ENCODE measurements at regions not wholly inside any gene's neighbourhood (a gene's known extent, or its start where the extent isn't known, plus 50 kb on each side); places are given as distances from the start of the nearest gene placed in this dataset.

DNA sequence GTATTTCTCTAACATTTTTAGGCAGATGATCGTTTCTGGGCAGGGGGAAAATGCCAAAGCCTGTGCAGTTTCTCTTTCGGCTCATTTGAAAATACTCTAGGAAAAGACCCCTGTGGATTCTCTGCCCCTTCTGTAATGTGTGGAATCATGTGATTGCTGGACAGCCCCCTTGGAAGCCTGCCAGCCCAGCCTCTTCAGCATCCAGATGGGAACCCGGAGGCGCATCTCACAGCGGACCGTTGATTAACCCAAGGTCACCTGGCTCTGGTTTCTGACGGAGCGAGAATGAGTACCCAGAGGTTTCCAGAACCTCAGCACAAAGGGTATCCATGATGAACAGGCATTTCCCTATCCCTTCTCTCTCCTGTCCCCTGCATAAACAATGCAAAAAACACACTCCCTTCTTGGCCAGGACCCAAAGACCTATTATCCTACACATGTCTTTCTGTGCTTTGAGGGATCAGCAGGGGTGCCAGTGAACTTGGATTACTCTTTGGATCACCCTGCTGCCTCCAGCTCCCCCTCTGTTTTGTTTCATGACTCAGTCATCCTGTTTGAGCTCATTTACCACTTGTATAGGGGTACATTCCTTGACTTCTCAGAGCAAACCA, 957.1 kb upstream of the RBFOX1 start:
- no peak for DNase-seq (ENCODE audit: low spot score)

DNA sequence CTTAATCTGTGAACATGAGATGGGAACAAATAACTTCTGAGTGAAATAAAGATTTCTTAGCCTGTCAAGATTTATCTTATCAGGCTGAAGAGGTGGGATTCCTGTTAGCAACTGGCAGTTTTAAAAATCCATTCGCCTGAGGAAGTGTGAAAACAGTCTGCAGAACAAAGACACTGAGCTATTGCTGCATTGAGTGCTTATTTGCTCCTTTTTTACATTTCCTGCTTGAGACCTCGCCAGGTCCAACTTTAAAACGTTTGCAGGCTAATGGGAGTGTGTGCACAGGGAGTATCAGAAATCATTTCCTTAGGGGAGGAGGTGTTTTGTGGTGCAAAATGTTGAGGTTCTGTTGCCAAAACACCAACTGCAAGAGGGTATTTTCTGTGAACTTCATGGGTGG, 957.8 kb upstream of the RBFOX1 start:
- DNase-seq (ENCODE audit: low spot score) = no peak

DNA sequence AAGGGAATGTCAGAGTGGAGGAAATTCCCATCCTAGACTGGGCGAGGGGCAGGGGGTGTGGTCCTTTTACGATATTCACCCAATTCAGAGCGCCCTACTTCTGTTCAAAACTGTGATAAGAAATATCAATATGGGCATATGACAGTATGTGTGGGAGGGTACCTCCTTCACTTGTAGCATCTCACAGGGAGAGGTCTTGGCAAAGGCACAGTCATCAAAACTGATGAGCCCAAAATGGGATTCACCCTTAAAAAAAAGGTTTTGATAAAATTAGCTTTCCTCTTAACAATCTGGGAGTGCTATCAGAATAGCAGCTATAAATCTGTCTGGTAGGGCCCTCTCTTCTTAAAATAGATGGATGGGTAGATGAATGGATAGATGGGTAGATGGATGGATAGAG, 967.8 kb upstream of the RBFOX1 start:
- DNase-seq (ENCODE audit: low spot score) = no peak

DNA sequence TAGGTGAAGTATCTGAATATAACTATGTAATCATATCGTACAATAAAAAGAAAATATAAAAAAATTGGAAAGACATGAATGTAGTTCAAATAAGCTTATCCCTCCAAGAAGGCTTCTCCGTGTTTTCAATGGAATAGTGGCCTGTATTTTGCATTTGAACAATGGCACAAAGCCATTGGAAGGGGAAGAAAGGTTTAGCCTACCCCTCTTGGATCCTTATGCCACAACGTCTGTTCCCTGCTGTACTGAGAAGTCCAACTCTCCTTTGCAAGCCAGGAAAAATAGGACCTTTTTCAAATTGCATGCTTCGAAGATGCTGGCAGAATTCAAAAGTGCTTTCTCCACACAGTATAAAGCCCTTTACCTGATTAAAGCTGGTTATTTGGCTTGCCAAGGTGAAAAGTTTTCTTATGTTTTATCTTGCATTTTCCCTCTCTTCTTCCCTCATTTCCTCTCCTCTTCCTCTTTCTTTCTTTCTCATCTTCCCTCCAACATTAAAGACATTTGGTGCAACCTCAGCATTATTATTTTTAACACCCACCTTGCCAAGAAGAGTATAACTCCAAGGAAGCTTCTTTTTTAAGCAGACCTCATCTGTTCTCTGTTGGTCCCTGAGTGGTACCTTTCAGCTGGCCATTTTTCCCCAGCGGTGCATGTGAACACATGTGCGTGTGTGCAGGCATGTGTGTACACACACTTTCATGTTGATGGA, 968.6 kb upstream of the RBFOX1 start:
- no peak for DNase-seq (ENCODE audit: low spot score)

DNA sequence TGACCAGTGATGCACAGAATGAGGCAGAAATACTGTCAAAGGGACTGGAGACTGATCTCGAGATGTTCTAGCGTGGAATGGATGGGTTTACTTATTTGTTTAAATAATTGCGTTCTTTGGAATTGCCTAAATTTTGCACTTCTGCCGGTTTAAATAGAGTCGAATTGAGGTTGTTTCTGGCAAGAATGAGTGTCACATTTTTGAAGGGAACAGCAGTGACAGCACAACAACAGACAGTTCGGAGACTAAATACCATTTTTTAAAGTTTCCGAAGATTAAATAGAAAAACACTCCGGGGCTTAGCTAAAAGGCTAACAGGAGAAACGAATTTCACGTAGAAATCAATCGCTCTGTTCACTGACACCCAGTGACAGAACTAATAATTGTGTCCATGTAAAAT, 969.2 kb upstream of the RBFOX1 start:
- DNase-seq (ENCODE audit: low spot score) = no peak

DNA sequence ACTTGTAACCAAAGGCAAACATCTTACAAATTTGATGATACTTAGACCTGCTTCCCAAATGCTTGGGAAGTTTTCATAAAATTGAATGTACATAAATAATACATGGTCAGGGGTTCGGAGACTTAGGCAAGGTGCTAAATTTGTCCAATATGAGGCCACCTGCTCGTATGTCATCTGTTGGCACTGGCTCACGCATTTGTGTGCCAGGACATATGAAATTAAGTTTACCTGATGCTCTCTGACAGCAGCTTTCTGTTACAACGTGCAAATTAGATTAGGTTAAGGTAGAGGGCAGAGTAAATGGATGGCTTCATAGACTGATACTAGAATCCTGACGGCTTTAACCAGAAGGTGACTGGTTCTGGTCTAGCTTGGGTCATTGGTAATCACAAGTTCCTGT, 970.3 kb upstream of the RBFOX1 start:
- DNase-seq (ENCODE audit: low spot score) = no peak

DNA sequence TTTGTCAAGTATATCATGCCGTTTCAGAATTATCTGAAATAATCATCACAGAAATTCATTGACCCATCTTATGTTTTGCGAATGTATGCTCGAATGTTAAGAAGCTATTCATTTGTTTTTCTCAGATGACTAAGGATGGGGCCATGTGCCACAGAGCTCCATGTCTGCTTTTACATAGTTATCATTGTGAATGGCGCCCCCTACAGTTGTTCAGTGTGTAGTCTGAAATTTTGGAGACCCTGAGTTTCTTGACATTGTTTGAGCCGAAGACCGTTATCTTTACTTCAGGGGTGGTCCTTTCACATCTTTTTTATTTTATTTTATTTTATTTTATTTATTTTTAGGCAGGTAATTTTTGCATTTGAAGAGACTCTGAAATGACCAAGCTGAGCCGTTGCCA, 972.0 kb upstream of the RBFOX1 start:
- no peak for DNase-seq (ENCODE audit: low spot score)

DNA sequence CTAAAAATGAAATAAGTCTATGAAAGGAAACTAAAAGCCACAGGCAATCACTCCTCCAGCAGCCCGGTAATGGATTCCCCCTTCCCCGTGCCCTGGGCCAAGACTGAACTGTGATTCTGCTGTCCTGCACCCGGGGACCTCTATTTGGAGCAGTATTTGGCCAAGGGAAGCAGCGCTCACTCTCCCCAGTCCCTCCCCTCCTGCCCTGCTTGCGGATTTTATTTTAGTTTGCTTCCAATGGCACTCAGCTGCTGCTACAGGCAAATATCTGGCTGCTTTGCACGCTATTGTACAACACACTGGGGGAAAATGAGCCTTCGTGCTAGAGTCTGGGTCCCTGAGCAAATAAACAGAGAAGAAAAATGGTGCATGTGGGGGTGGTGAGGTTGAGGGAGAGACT, 975.7 kb upstream of the RBFOX1 start:
- no peak for DNase-seq (ENCODE audit: low spot score)

DNA sequence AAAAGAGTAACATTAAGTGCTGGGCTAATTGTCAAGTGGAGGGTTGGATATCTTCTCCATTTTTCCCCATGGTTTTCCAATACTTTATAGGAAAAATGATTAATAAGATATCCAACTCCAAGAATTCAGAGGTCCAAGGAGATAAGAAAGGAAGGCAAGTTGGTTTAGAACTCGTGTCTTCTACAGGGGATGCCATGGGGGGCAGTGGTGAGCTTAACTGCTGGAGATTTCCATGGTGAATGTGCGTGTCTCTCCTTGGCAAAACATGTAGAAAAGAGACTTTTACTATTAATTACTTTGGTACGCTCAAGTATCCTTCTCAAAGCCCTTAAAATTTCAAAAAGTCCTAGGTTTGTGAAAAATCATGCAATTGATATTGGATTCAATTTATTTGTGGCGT, 982.9 kb upstream of the RBFOX1 start:
- no peak for DNase-seq (ENCODE audit: low spot score)

DNA sequence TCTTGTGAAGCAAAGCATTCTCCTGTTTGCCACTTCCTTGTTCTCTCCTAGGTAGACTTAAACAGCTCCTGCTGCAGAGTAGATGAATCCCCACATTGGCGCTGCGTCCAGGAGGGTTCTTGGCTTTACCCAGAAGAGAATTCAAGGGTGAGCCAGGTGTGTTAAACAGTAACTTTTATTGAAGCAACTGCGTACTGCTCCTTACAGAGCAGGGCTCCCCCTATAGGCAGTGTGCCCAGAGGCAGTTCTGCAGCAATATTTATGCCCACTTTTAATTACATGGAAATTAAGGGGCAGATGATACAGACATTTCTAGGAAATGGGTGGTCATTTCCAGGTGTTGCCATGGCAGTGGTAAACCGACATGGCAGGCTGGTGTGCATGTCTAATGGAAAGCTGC, 987.6 kb upstream of the RBFOX1 start:
- DNase-seq (ENCODE audit: low spot score) = no peak

DNA sequence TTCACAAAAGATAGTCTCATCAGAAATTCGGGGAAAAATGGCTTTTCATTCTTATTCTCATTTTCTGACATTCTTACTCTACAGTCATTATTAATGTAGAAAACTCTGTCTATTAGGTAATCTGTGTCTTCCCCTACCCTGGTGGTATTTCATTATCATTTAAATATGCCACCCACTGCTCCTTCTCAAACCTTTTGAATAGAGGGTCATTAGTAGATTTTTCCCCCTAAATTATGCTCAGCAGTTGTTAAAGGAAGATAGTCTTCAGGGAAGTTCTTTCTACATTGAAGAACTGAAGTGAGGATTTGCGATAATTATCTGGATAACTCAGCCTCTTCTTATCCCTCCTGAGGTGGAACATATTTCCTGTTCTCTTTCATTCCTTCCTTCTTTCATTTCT, 989.5 kb upstream of the RBFOX1 start:
- DNase-seq (ENCODE audit: low spot score) = no peak

DNA sequence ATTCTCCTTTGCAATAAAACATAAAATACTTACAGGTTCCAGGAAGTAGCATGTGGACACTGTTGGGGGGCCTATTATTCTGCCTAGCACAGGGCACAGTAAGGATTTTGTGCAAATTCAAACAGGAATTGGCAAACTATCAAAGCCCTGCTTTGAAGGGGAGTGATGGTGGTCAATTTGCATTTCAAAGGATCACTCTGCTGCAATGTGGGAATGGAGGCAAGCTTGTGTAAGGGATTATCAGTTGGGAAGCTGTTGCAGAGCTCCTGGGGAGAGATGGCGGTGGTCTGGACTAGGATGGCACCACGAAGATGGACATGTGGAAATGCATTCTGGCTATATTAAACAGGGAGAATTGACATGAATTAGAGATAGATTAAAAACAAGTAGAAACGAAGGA, 990.7 kb upstream of the RBFOX1 start:
- no peak for DNase-seq (ENCODE audit: low spot score)

DNA sequence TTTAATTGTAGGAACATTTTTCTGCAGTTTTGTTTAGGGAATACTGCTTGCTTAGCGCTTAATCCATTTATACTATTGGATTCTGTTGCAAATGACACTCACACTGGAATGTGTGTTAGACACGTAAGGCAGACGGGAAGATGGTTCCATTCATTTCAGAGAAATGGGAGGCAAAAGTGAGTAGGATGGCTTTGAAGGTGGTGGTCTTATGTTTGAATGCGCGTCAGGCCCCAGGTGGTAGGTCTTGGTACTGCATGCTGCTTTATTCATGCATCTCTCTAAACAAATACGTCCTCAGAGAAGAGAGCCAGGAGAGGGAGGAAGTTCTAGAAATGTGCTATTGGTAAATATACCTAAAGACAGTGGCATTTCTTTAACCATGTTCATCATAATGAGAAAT, 997.6 kb upstream of the RBFOX1 start:
- no peak for DNase-seq (ENCODE audit: low spot score)

DNA sequence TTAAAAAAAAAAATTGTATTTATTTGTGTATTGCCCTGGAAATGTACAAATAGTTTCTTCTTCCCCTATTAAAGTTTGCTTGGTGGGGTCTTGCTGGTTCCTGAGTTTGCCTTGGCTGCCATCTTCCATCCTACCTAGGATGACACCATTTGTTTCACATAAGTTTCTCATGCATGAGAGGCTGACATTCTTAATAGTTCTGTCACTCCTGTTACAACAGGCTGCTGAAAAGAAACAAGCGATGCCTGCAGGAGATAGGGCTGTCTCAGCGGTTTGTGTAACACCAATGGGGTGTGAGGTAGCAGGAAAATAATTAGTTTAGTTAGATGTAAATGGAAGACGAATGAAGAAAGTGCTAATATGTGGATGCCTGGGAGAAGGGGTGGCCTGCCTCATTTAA, 1000.9 kb upstream of the RBFOX1 start:
- no peak for DNase-seq (ENCODE audit: low spot score)

DNA sequence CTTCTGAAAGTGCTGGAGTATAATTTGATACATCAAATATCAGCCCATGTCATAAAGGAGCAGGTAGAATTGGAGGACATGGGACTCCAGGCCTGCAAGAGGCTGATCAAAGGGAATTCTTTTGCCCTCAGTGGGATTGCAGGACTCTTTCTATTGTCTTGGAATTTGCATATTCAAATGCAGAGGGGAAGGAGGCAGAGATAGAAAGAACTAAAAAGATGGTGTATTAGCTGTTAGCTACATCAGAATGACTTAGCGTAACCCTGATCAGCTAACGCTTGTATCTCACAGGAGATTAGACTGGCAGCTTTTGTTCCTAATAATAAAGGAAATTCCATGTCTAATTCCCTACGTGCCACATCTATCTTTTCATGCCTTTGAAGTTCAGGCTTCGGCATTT, 1014.7 kb upstream of the RBFOX1 start:
- no peak for DNase-seq (ENCODE audit: low spot score)

DNA sequence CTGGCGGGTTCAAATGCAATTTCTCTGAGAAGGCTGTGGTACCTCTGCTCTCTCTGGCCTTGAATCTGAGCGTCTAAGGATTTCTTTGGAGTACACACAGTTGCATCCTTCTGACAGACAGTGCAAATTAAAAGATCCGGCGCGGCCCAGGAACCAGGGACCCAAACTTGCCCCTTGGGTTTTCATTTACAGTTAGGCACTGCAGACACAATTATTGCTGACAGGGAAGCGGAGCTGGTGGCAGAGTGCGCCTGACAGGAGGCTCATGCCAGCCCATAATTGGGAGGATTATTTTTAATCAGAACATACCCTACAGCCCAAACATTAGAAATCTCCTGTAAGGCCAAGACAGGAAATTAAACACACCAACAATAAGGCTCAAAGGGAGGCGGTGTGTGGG, 1023.4 kb upstream of the RBFOX1 start:
- DNase-seq (ENCODE audit: low spot score) = no peak

DNA sequence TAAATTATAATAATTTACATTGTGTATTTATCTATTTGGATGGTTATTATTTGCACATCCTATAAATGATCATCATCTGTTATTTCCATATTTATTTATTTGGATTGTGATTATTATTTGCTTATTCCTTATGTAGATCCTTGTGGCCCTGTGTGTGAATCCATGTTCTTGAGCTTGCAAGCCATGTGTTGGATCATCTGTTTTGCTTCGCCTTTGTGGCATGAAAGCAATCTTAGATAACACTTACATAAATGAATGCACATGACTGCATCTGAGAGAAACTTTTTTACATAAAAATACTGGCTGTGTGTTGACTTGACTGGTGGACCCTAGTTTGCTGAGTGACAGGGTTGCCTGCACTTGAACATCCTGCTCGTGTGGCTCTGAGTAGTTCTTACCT, 1024.5 kb upstream of the RBFOX1 start:
- DNase-seq (ENCODE audit: low spot score) = no peak

DNA sequence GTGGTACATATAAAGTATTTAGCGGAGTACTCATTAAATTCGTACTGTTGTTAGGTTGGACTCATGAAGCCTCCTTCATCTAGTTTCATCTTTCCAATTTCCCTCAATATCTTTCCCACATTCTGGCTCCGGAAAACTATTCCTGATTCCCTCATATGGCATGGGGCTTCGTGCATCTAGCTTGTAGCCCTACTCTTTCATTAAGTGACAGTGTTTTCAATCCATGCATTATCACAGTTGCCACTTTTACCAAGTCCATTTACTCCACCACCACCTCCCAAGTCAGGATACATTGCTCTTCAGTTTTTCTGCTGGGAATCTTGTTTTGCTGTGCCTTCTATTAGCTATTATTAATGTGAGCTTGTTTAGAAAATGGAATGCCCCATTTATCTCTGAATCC, 1032.1 kb upstream of the RBFOX1 start:
- no peak for DNase-seq (ENCODE audit: low spot score)

DNA sequence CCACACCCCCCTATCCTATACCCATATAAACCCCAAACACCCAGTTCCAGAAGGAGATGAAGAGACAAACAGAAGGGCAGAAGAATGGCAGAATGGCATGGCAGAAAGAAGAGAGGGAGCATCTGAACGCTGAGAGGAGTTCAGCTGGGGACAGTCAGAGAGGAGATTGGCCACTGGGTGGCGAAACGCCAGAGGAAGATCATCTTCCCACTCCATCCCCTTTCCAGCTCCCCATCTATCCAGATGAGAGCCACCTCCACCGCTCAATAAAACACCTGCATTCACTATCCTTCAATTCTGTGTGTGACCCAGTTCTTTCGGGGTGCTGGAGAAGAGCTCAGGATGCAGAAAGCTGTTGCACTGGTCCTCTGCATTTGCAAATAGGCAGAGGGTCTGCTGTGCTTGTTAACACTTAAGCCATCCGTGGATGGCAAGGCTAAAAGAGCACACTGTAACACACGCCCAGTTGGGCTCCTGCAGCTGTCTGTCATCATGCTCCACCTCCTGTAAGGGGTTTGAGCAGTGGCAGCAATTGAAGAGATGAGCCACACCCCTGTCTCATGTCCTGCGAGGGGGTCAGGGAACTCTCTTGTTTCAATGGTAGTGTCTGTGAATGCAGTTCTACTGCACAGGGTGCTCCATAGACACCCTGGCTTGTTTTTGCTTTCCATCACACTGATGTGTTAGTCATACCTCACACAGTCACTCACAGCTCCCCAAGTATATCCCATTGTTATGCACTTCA, 1034.8 kb upstream of the RBFOX1 start:
- DNase-seq (ENCODE audit: low spot score) = no peak

DNA sequence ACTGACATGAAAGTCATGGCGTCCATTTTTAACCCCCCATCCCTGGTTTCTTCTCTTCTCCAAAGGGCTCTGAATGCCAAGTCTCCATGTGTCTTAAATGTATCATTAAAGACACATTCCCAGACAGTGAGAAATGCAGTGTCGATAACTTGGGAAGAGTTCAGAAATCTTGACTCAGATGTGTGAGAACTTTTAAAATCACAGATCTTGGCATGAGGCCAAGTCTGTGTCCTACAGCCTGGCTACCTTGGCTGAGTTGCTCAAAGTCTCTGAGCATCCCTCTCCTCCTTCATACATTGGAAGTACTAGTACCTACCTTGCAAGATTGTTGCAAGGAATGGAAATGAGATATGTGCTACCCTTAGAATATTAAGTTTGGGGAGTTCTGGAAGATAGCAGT, 1046.5 kb upstream of the RBFOX1 start:
- no peak for DNase-seq (ENCODE audit: low spot score)

DNA sequence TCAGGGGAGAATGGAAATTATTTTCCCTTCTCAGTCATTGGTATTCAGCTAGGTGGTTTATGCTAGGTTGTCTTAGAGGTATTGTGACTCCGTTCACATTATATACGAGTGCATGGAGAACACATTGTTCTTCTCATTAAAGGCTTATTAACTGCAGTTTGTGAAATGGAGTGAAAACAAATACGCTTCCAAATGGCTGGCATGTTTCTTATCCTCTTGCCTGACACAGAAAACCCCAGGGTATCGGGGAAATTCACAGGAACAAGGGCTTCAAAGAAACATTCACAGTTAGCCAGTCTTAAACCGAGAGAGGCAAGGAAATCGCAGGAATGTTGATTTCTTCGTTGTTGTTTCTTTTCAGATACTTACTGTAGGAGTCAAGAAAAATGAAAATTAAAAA, 1047.9 kb upstream of the RBFOX1 start:
- no peak for DNase-seq (ENCODE audit: low spot score)

DNA sequence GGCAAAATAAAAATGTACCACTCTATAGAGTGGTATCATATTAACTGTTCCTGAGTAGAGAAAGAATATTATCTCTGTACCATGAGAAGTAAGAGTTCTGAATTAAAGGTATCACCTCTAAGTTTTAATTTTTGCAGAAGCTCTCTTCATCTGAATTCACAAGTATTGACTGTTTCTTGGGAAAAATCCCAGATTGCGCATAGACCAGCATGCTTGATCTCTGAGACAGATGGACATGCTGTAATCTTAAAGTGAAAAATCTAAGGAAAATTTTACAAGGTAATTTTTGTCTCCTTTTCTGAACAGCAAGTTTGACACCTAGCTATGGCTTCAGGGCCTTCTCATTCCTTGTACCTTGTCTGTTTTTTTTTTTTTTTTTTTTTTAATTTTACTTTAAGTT, 1050.7 kb upstream of the RBFOX1 start:
- no peak for DNase-seq (ENCODE audit: low spot score)

DNA sequence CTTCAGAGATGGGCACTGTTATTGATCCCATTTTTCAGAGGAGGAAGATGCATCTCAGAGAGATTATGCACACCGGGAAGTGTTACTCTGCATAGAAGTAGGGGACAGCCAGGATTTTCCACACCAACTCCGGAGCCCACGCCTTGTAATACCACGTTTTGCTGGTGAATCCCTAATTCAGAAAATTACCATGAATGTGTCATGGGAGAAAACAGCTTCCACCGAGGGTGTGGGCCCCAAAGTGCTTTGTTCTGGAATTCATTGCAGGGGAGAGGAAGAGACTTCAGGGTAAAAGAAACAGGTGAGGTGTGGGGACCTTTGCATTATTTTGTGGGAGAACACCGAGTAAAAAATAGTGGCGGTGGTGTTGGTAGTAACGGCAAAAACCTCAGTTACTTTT, 1051.4 kb upstream of the RBFOX1 start:
- DNase-seq (ENCODE audit: low spot score) = no peak

DNA sequence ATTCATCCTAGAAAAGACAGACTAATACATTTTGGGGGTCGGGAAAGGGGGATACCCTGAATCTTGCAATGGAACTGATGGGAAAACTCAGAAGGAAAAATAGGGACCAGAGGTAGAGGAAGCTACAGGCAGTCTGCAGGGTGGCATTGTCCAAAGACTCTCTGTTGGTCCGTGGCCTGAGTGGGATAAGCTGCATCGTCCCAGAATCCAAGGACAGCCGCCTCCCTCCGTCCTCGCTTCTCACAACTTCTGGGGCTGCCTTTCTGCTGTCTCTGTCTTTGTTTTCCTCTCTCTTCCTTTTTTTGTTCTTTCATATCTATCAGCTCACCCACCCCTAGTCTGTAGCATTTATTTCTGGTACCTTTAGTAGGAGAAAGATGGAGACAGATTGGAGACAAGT, 1052.6 kb upstream of the RBFOX1 start:
- DNase-seq (ENCODE audit: low spot score) = no peak
